Calu3 (cell line): ENCODE measurements at regions not wholly inside any gene's neighbourhood (a gene's known extent, or its start where the extent isn't known, plus 50 kb on each side); places are given as distances from the start of the nearest gene placed in this dataset.

Source experiments
- BruUV-seq: library from RNA; stranded (reverse); fragments of 400-500 nt; replicated peaks from 2 replicates; lab custom pipeline; 2021; lab: Mats Ljungman, UMichigan
- CTCF ChIA-PET: fragments of 300-600 bp; sonication (Branson Sonifier 250); formaldehyde crosslinking; loops from one replicate; lab custom pipeline; 2022; ENCODE audit warnings: antibody characterized with exemption; lab: Charles Lee
- DNase-seq: peaks from one replicate; pipeline ENCODE4 v3.0.0; 2022
- H3K27ac Mint-ChIP-seq: one replicate; pipeline ENCODE4 v1.8.0; 2022; ENCODE audit warnings: mixed read lengths; ENCODE audit not compliant: unreplicated experiment
- H3K27me3 Mint-ChIP-seq: one replicate; pipeline ENCODE4 v1.8.0; 2022; ENCODE audit warnings: mixed read lengths; ENCODE audit not compliant: unreplicated experiment
- H3K36me3 Mint-ChIP-seq: one replicate; pipeline ENCODE4 v1.8.0; 2022; ENCODE audit warnings: mild to moderate bottlenecking, moderate library complexity, mixed read lengths; ENCODE audit not compliant: insufficient read depth, unreplicated experiment
- H3K4me1 Mint-ChIP-seq: one replicate; pipeline ENCODE4 v1.8.0; 2022; ENCODE audit warnings: mild to moderate bottlenecking, low read depth, mixed read lengths; ENCODE audit not compliant: unreplicated experiment
- H3K4me3 Mint-ChIP-seq: one replicate; pipeline ENCODE4 v1.8.0; 2022; ENCODE audit warnings: mild to moderate bottlenecking, low read depth, moderate library complexity, mixed read lengths; ENCODE audit not compliant: unreplicated experiment
- H3K9me3 Mint-ChIP-seq: one replicate; pipeline ENCODE4 v1.8.0; 2022; ENCODE audit warnings: low read depth, mixed read lengths; ENCODE audit not compliant: unreplicated experiment
- CTCF ChIP-seq: fragments of 200-600 bp; IDR thresholded peaks from one replicate; pipeline ENCODE4 v1.8.0; 2022; ENCODE audit warnings: antibody characterized with exemption; ENCODE audit not compliant: unreplicated experiment
- intact Hi-C: fragments of 100-400 bp; cut with micrococcal nuclease; formaldehyde crosslinking; loops from one replicate; pipeline ENCODE4 v1.10.0; 2022; ENCODE audit not compliant: unreplicated experiment

DNA sequence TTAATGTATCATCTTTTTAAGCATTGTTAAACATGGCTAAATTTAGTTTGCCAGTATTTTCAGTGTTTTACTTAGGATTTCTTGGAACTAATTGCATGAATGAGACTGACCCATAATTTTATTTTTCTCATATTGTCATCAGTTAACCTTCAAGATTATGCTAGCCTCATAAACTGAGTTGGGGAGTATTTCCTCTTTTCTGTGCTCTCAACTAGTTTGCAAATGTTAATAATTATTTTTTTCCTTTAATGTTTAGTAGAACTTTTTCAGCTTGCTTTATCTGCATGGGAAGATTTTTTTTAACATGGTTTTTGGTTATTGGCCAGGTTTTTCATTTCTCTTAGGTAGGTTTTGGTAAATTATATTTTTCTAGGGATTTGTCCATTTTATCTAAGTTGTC lies 235.4 kb upstream of the SESN3 start:
- no peak overlapping the region for H3K27ac Mint-ChIP-seq
- H3K36me3 Mint-ChIP-seq, result no peaks in the 10 kb centered on the region

GRCh38 chr11:95465887-95466286 lies 234.9 kb upstream of the SESN3 start:
- Mint-ChIP-seq H3K36me3 (no peaks in the 10 kb centered on the region), H3K4me3 (no peak overlapping the region), H3K4me1 (no peaks in the 10 kb centered on the region), H3K27me3 (no peaks in the 10 kb centered on the region), H3K9me3 (peaks cover 9% of the 10 kb centered on the region), H3K27ac (no peak overlapping the region)
- TF ChIP-seq CTCF, result no peak
- BruUV-seq, result no TSS peak
- intact Hi-C loops, result no loop called here
- CTCF ChIA-PET, result no interaction called here
- no peak for DNase-seq

More for the DNA sequence above, 235.4 kb upstream of the SESN3 start:
- H3K9me3 Mint-ChIP-seq, result peaks cover 7% of the 10 kb centered on the region
- no TSS peak for BruUV-seq
- CTCF ChIA-PET, result no interaction called here
- no peaks in the 10 kb centered on the region for H3K27me3 Mint-ChIP-seq
- DNase-seq, result no peak
- no peaks in the 10 kb centered on the region for H3K4me1 Mint-ChIP-seq
- intact Hi-C loops, result no loop called here
- TF ChIP-seq CTCF, result no peak
- H3K4me3 Mint-ChIP-seq, result no peak overlapping the region

DNA sequence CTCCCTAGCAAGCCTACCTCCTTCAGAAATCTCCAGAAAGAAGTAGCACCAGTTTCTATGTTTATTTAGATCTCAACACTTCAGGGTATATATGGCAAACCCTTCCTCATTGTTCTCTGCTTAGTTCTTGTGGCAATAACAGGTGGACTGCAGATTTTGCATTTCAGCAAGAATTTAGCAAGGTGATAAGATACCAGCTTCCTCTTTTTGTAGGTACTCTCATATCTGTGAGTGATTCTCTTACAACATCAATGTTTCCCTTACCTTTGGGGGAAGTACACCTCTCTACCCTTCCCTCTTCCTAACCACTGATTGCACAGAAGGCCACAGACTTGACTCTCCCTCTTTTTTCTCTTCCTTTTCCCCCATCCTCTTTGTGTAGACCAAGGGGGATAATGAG lies 230.9 kb upstream of the SESN3 start:
- Mint-ChIP-seq H3K4me1 (no peaks in the 10 kb centered on the region), H3K27me3 (no peaks in the 10 kb centered on the region), H3K9me3 (peaks cover 9% of the 10 kb centered on the region), H3K4me3 (no peak overlapping the region), H3K27ac (no peak overlapping the region), H3K36me3 (no peaks in the 10 kb centered on the region)
- TF ChIP-seq CTCF, result no peak
- DNase-seq, result no peak
- intact Hi-C loops, result no loop called here
- BruUV-seq, result no TSS peak
- CTCF ChIA-PET, result no interaction called here

GRCh38 chr11:95461348-95461747 lies 230.3 kb upstream of the SESN3 start:
- intact Hi-C loops, result no loop called here
- no peak for TF ChIP-seq CTCF
- BruUV-seq, result no TSS peak

More at GRCh38 chr11:95461348-95461747, 230.3 kb upstream of the SESN3 start:
- Mint-ChIP-seq H3K4me3 (no peak overlapping the region), H3K9me3 (peaks cover 10% of the 10 kb centered on the region), H3K4me1 (no peaks in the 10 kb centered on the region), H3K27me3 (no peaks in the 10 kb centered on the region), H3K36me3 (no peaks in the 10 kb centered on the region), H3K27ac (no peak overlapping the region)
- DNase-seq, result no peak
- CTCF ChIA-PET, result no interaction called here
